SK-N-SH (cell line): ENCODE measurements at regions not wholly inside any gene's neighbourhood (a gene's known extent, or its start where the extent isn't known, plus 50 kb on each side); places are given as distances from the start of the nearest gene placed in this dataset.

ENCODE experiments used
- GABPA ChIP-seq: IDR thresholded peaks from 2 replicates; pipeline ENCODE4 v1.4.0; 2012; ENCODE audit warnings: low read depth, mild to moderate bottlenecking
- JUND ChIP-seq: IDR thresholded peaks from 2 replicates; pipeline ENCODE4 v1.4.0; 2012
- POLR2AphosphoS5 ChIP-seq: IDR thresholded peaks from 2 replicates; pipeline ENCODE4 v1.6.1; 2012; ENCODE audit warnings: low read depth, low read length
- RCOR1 ChIP-seq: fragments of 150-350 bp; IDR thresholded peaks from 2 replicates; pipeline ENCODE4 v1.6.1; 2017; ENCODE audit warnings: antibody characterized with exemption, low read length
- SIN3A ChIP-seq: IDR thresholded peaks from 2 replicates; pipeline ENCODE4 v1.6.1; 2012; ENCODE audit warnings: low read depth, mild to moderate bottlenecking, low read length, moderate library complexity, borderline replicate concordance
- TAF1 ChIP-seq: IDR thresholded peaks from 2 replicates; pipeline ENCODE4 v1.6.1; 2012; ENCODE audit warnings: low read depth, mild to moderate bottlenecking, low read length, moderate library complexity, borderline replicate concordance
- TEAD4 ChIP-seq: IDR thresholded peaks from 2 replicates; pipeline ENCODE4 v1.4.0; 2012; ENCODE audit warnings: mild to moderate bottlenecking, borderline replicate concordance; ENCODE audit not compliant: insufficient read depth
- TF ChIP-seq, protein P1 (sequence below): fragments of 200-600 bp; sonication (generic); IDR thresholded peaks from 2 replicates; pipeline ENCODE4 v1.6.1; 2017; ENCODE audit warnings: antibody characterized with exemption, mild to moderate bottlenecking, moderate library complexity
- TF ChIP-seq, protein P2 (sequence below): fragments of 150-350 bp; IDR thresholded peaks from 2 replicates; pipeline ENCODE4 v1.6.1; 2016; ENCODE audit warnings: mild to moderate bottlenecking, low read depth, low read length
- TF ChIP-seq, protein P3 (sequence below): fragments of 150-350 bp; IDR thresholded peaks from 2 replicates; pipeline ENCODE4 v1.6.1; 2017; ENCODE audit warnings: antibody characterized with exemption, low read length, low read depth, borderline replicate concordance

DNA sequence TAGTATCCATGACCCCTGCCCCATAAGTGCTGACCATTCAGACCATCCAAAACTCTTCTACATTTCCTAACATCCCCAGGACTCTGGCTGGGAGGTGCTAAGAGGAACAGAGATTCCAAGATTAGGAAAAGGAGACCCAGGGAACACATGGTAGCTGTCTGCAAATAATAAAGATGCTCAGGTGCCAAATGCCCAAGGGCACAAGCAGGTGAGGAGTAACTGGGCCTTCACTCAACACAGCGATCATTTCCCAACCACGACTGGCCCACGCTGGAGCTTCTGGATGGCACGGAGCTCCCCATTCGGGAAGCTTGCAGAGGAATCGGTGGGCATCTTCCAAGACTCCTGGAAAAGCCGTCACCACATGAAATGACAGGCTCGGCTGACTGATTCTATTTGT, 255.9 kb upstream of the SMIM21 start:
- TF ChIP-seq, protein P1, sequence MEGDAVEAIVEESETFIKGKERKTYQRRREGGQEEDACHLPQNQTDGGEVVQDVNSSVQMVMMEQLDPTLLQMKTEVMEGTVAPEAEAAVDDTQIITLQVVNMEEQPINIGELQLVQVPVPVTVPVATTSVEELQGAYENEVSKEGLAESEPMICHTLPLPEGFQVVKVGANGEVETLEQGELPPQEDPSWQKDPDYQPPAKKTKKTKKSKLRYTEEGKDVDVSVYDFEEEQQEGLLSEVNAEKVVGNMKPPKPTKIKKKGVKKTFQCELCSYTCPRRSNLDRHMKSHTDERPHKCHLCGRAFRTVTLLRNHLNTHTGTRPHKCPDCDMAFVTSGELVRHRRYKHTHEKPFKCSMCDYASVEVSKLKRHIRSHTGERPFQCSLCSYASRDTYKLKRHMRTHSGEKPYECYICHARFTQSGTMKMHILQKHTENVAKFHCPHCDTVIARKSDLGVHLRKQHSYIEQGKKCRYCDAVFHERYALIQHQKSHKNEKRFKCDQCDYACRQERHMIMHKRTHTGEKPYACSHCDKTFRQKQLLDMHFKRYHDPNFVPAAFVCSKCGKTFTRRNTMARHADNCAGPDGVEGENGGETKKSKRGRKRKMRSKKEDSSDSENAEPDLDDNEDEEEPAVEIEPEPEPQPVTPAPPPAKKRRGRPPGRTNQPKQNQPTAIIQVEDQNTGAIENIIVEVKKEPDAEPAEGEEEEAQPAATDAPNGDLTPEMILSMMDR, result no peak
- TF ChIP-seq RCOR1 (no peak), GABPA (no peak), POLR2AphosphoS5 (no peak), TAF1 (no peak), TEAD4 (no peak), SIN3A (no peak), JUND (no peak)
- TF ChIP-seq, protein P2, sequence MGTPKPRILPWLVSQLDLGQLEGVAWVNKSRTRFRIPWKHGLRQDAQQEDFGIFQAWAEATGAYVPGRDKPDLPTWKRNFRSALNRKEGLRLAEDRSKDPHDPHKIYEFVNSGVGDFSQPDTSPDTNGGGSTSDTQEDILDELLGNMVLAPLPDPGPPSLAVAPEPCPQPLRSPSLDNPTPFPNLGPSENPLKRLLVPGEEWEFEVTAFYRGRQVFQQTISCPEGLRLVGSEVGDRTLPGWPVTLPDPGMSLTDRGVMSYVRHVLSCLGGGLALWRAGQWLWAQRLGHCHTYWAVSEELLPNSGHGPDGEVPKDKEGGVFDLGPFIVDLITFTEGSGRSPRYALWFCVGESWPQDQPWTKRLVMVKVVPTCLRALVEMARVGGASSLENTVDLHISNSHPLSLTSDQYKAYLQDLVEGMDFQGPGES, result no peak
- TF ChIP-seq, protein P3, sequence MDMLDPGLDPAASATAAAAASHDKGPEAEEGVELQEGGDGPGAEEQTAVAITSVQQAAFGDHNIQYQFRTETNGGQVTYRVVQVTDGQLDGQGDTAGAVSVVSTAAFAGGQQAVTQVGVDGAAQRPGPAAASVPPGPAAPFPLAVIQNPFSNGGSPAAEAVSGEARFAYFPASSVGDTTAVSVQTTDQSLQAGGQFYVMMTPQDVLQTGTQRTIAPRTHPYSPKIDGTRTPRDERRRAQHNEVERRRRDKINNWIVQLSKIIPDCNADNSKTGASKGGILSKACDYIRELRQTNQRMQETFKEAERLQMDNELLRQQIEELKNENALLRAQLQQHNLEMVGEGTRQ, result no peak
